HCT116 (cell line): ENCODE measurements at regions not wholly inside any gene's neighbourhood (a gene's known extent, or its start where the extent isn't known, plus 50 kb on each side); places are given as distances from the start of the nearest gene placed in this dataset.
A peak's percentile ranks its signal among the peaks of the same experiment; 100 is the strongest.
"Not testable (repeated sequence)": the region's sequence is repeated elsewhere in the genome, so short reads cannot be mapped to it uniquely, and the experiment has no call there.

ENCODE experiments used
- ATAC-seq: fragments of 200-7000 bp; cut with Tn5 transposase; 2 replicates; pipeline ENCODE4 v1.9.1; 2020; ENCODE audit warnings: mild to moderate bottlenecking, moderate library complexity
- BruUV-seq: library from RNA; stranded (reverse); fragments of 400-500 nt; replicated peaks from 2 replicates; lab custom pipeline; 2021; lab: Mats Ljungman, UMichigan
- CTCF ChIA-PET: fragments of 300-600 bp; sonication (Branson Sonifier 250); formaldehyde crosslinking; loops from one replicate; lab custom pipeline; 2021; ENCODE audit warnings: antibody characterized with exemption; lab: Charles Lee
- POLR2A ChIA-PET: fragments of 300-600, 350-600 bp; sonication (Branson Sonifier 250); formaldehyde crosslinking; loops from one replicate; lab custom pipeline; 2021; ENCODE audit warnings: antibody characterized with exemption; lab: Charles Lee
- RAD21 ChIA-PET, 2 experiments: fragments of 300-600 bp; sonication (Branson Sonifier 250); formaldehyde crosslinking; loops; one replicate each; lab custom pipeline; 2023; ENCODE audit warnings: low total read pairs in 2 of 2; ENCODE audit not compliant: uncharacterized antibody in 2 of 2, unreplicated experiment in 2 of 2, low non-redundant PET in 1 of 2; lab: Charles Lee
- DNase-seq: peaks from one replicate; pipeline ENCODE4 v3.0.0-alpha.2; 2010; ENCODE audit warnings: low read depth, low spot score
- H2AFZ ChIP-seq: fragments of 200-600 bp; shearing (Covaris generic), sonication (generic); 2 replicates; pipeline ENCODE4 v1.6.1; 2017; ENCODE audit warnings: low read depth, mixed run types, mixed read lengths, antibody characterized with exemption, low read length; ENCODE audit not compliant: poor library complexity, severe bottlenecking
- H3K27ac ChIP-seq: 2 replicates; pipeline ENCODE4 v1.5.1; 2012; ENCODE audit warnings: low read depth, low read length
- H3K27me3 ChIP-seq: fragments of 200-600 bp; sonication (generic); 2 replicates; pipeline ENCODE4 v1.6.1; 2016; ENCODE audit warnings: mixed run types, low read length, mixed read lengths; ENCODE audit not compliant: insufficient read depth
- H3K36me3 ChIP-seq, 2 experiments: fragments of 200-500 bp in 1 of 2; fragments of 200-600 bp in 1 of 2; sonication (Bioruptor generic) in 1 of 2; sonication (generic) in 1 of 2; 2 replicates each; pipeline versions ENCODE4 v1.5.1 to v1.6.1; 2014 to 2016; ENCODE audit warnings: low read length in 2 of 2, inconsistent platforms in 1 of 2, mixed read lengths in 1 of 2, mixed run types in 1 of 2; ENCODE audit not compliant: insufficient read depth in 2 of 2, control insufficient read depth in 1 of 2
- H3K4me1 ChIP-seq, 2 experiments: fragments of 200-600 bp in 1 of 2; sonication (generic) in 1 of 2; 2 replicates each; pipeline versions ENCODE4 v1.5.1 to v1.6.1; 2012 to 2017; ENCODE audit warnings: low read length in 2 of 2, inconsistent platforms in 1 of 2, mild to moderate bottlenecking in 1 of 2, mixed read lengths in 1 of 2, mixed run types in 1 of 2, moderate library complexity in 1 of 2; ENCODE audit not compliant: insufficient read depth in 2 of 2, control insufficient read depth in 1 of 2
- H3K4me2 ChIP-seq: fragments of 200-600 bp; sonication (generic); 2 replicates; pipeline ENCODE4 v1.6.1; 2017; ENCODE audit warnings: mixed run types, low read length, mixed read lengths
- H3K4me3 ChIP-seq, 2 experiments: fragments of 200-600 bp in 1 of 2; sonication (generic) in 1 of 2; replicated peaks in 1 of 2; 2 replicates each; pipeline ENCODE4 v1.5.1; 2011 to 2016; ENCODE audit warnings: low read length in 2 of 2, control low read depth in 1 of 2, low read depth in 1 of 2, mild to moderate bottlenecking in 1 of 2, mixed read lengths in 1 of 2, mixed run types in 1 of 2
- H3K79me2 ChIP-seq: fragments of 200-600 bp; sonication (generic); 2 replicates; pipeline ENCODE4 v1.6.1; 2017; ENCODE audit warnings: mild to moderate bottlenecking, mixed run types, low read length, moderate library complexity, mixed read lengths; ENCODE audit not compliant: insufficient read depth
- H3K9ac ChIP-seq: fragments of 200-600 bp; sonication (generic); 2 replicates; pipeline ENCODE4 v1.6.1; 2016; ENCODE audit warnings: low read length, mixed read lengths
- H3K9me2 ChIP-seq: fragments of 200-600 bp; sonication (generic), shearing (Covaris generic); 2 replicates; pipeline ENCODE4 v1.6.1; 2017; ENCODE audit warnings: mixed run types, mild to moderate bottlenecking, moderate library complexity; ENCODE audit not compliant: insufficient read depth
- H3K9me3 ChIP-seq, 2 experiments: fragments of 200-500 bp in 1 of 2; fragments of 200-600 bp in 1 of 2; sonication (Bioruptor generic) in 1 of 2; sonication (generic) in 1 of 2; 2 replicates each; pipeline ENCODE4 v1.6.1; 2014 to 2017; ENCODE audit warnings: low read length in 2 of 2, mixed read lengths in 2 of 2, inconsistent platforms in 1 of 2, low read depth in 1 of 2, mild to moderate bottlenecking in 1 of 2, mixed run types in 1 of 2, moderate library complexity in 1 of 2; ENCODE audit not compliant: control insufficient read depth in 1 of 2, insufficient read depth in 1 of 2
- H4K20me1 ChIP-seq: fragments of 200-600 bp; sonication (generic), shearing (Covaris generic); 2 replicates; pipeline ENCODE4 v1.6.1; 2017; ENCODE audit warnings: mixed run types, mild to moderate bottlenecking, moderate library complexity; ENCODE audit not compliant: insufficient read depth
- CTCF ChIP-seq, 3 experiments: fragments of 200-600 bp in 1 of 3; sonication (generic) in 1 of 3; IDR thresholded peaks in 2 of 3; conservative IDR thresholded peaks in 1 of 3; 2 replicates each; pipeline ENCODE4 v1.5.1; 2012 to 2017; ENCODE audit warnings: low read depth in 2 of 3, low read length in 2 of 3, antibody characterized with exemption in 1 of 3, borderline replicate concordance in 1 of 3, control low read depth in 1 of 3, mild to moderate bottlenecking in 1 of 3, mixed read lengths in 1 of 3, mixed run types in 1 of 3, moderate library complexity in 1 of 3; ENCODE audit not compliant: insufficient read depth in 1 of 3
- POLR2AphosphoS5 ChIP-seq: IDR thresholded peaks from 2 replicates; pipeline ENCODE4 v1.6.1; 2011; ENCODE audit warnings: mild to moderate bottlenecking, low read depth, low read length, moderate library complexity
- ZFX ChIP-seq: fragments of 450-650 bp; IDR thresholded peaks from 2 replicates; pipeline ENCODE4 v1.6.1; 2017
- intact Hi-C: fragments of 100-400 bp; cut with micrococcal nuclease; formaldehyde crosslinking; loops from 2 replicates; pipeline ENCODE4 v1.10.0; 2022

- Histone ChIP-seq H3K9me2 (no peaks in the 10 kb centered on the region), H3K4me3 (no peak overlapping the region), H3K27me3 (no peaks in the 10 kb centered on the region), H3K4me2 (no peak overlapping the region), H3K36me3 (no peaks in the 10 kb centered on the region), H3K9me3 (no peaks in the 10 kb centered on the region), H3K27ac (no peak overlapping the region), H3K79me2 (no peaks in the 10 kb centered on the region), H3K4me1 (no peaks in the 10 kb centered on the region), H3K9ac (no peak overlapping the region), H4K20me1 (no peaks in the 10 kb centered on the region), H2AFZ (no peak overlapping the region)
- ChIA-PET CTCF (no interaction called here), RAD21 (no interaction called here), POLR2A (no interaction called here)
- BruUV-seq, result no TSS peak
- no peak for DNase-seq
- ATAC-seq, result no peak
- TF ChIP-seq CTCF (IDR thresholded peaks at IDR 0.05 in 2 of 3, conservative IDR thresholded peaks at IDR 0.05 in 1 of 3; ENCODE audit: borderline replicate concordance in 1 of 3, insufficient read depth in 1 of 3, low read depth in 2 of 3, low read length in 2 of 3) (no peak), ZFX (no peak), POLR2AphosphoS5 (no peak)
- intact Hi-C loops, result no loop called here
These were observed 533.9 kb upstream of the GRID2 start for GRCh38 chr4:91769912-91770311.

GRCh38 chr4:91791631-91792030, 512.1 kb upstream of the GRID2 start:
- H3K27me3 ChIP-seq, CTCF ChIA-PET, RAD21 ChIA-PET, H3K4me1 ChIP-seq, POLR2A ChIA-PET, H3K9me3 ChIP-seq, H3K9me2 ChIP-seq, BruUV-seq, H3K79me2 ChIP-seq, ATAC-seq, H3K36me3 ChIP-seq, intact Hi-C loops, H3K27ac ChIP-seq, H4K20me1 ChIP-seq: not testable (repeated sequence)
- peak overlapping the region; percentile 100 for H2AFZ ChIP-seq
- H3K4me3 ChIP-seq, result peak overlapping the region; percentile 44 to 51
- peak; percentile 10 for DNase-seq
- 0 out of 2 replicates have a peak overlapping the region, but pooled peaks have one; percentile 20 for H3K9ac ChIP-seq
- peak overlapping the region; percentile 72 for H3K4me2 ChIP-seq
